ENCODE measurements at regions not wholly inside any gene's neighbourhood (a gene's known extent, or its start where the extent isn't known, plus 50 kb on each side); places are given as distances from the start of the nearest gene placed in this dataset.
A peak's percentile ranks its signal among the peaks of the same experiment; 100 is the strongest.

GRCh38 chr20:61159957-61160686 lies 91.9 kb upstream of the CDH4 start:
- no peaks in the 10 kb centered on the region for H3K36me3 Mint-ChIP-seq (ENCODE audit: low read depth)
- no peaks in the 10 kb centered on the region for H3K4me1 Mint-ChIP-seq (ENCODE audit: low read depth)
- no peak overlapping the region for H3K27ac Mint-ChIP-seq (ENCODE audit: unreplicated experiment)
- DNase-seq (ENCODE audit: low spot score): no peak
- peaks cover 5% of the 10 kb centered on the region for H3K9me3 Mint-ChIP-seq (ENCODE audit: low read depth)
- no peak overlapping the region for H3K4me3 Mint-ChIP-seq (ENCODE audit: unreplicated experiment)
- TF ChIP-seq, protein P1, sequence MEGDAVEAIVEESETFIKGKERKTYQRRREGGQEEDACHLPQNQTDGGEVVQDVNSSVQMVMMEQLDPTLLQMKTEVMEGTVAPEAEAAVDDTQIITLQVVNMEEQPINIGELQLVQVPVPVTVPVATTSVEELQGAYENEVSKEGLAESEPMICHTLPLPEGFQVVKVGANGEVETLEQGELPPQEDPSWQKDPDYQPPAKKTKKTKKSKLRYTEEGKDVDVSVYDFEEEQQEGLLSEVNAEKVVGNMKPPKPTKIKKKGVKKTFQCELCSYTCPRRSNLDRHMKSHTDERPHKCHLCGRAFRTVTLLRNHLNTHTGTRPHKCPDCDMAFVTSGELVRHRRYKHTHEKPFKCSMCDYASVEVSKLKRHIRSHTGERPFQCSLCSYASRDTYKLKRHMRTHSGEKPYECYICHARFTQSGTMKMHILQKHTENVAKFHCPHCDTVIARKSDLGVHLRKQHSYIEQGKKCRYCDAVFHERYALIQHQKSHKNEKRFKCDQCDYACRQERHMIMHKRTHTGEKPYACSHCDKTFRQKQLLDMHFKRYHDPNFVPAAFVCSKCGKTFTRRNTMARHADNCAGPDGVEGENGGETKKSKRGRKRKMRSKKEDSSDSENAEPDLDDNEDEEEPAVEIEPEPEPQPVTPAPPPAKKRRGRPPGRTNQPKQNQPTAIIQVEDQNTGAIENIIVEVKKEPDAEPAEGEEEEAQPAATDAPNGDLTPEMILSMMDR (IDR thresholded peaks at IDR 0.05): no peak
- H3K27me3 Mint-ChIP-seq (ENCODE audit: low read depth): no peaks in the 10 kb centered on the region

DNA sequence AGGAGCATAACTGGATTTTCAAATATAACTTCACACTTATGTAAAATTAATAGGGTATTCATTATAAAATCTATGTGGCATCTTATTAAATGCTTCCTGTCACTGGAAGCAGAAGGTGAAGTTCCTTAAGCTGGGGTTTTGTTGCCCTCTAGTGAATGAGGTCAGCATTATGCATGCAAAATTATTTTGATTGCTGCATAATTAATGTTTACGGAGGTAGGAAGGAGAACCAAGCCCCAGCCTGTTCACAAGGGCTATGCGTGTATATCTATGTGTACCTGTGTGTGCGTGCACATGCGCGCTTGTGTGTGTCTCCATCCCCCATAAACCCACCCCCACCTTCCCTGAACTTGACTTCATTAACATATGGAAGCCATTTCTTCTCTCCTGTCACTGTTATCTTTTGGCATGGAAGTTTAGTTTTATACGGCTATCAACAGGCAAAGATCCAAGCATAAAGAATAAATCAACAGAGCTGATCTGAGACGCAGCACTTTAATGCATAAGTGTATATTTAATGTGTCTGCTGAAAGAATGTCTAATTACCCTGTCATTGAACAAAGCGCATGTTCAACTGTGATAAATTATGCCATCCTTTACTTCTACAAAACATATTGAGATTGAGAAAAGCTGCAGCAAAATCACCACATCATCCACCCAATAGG lies 90.2 kb upstream of the CDH4 start:
- no peak overlapping the region for H3K4me3 Mint-ChIP-seq (ENCODE audit: unreplicated experiment)

GRCh38 chr20:61162451-61162850 lies 89.6 kb upstream of the CDH4 start:
- Mint-ChIP-seq H3K36me3 (ENCODE audit: low read depth) (no peaks in the 10 kb centered on the region), H3K4me1 (ENCODE audit: low read depth) (peaks cover 8% of the 10 kb centered on the region), H3K27ac (ENCODE audit: unreplicated experiment) (no peak overlapping the region), H3K9me3 (ENCODE audit: low read depth) (peaks cover 4% of the 10 kb centered on the region), H3K4me3 (ENCODE audit: unreplicated experiment) (no peak overlapping the region), H3K27me3 (ENCODE audit: low read depth) (no peaks in the 10 kb centered on the region)
- TF ChIP-seq, protein P1 (IDR thresholded peaks at IDR 0.05): no peak
- no peak for DNase-seq (ENCODE audit: low spot score)

More for the DNA sequence above, 90.2 kb upstream of the CDH4 start:
- TF ChIP-seq, protein P1 (IDR thresholded peaks at IDR 0.05): peak; percentile 32
- Mint-ChIP-seq H3K27me3 (ENCODE audit: low read depth) (no peaks in the 10 kb centered on the region), H3K36me3 (ENCODE audit: low read depth) (no peaks in the 10 kb centered on the region), H3K9me3 (ENCODE audit: low read depth) (peaks cover 5% of the 10 kb centered on the region), H3K27ac (ENCODE audit: unreplicated experiment) (no peak overlapping the region), H3K4me1 (ENCODE audit: low read depth) (peaks cover 8% of the 10 kb centered on the region)
- no peak for DNase-seq (ENCODE audit: low spot score)

GRCh38 chr20:61163031-61163430 lies 89.0 kb upstream of the CDH4 start:
- TF ChIP-seq, protein P1 (IDR thresholded peaks at IDR 0.05): no peak
- DNase-seq (ENCODE audit: low spot score): no peak
- Mint-ChIP-seq H3K4me1 (ENCODE audit: low read depth) (peaks cover 8% of the 10 kb centered on the region), H3K4me3 (ENCODE audit: unreplicated experiment) (no peak overlapping the region), H3K27me3 (ENCODE audit: low read depth) (no peaks in the 10 kb centered on the region), H3K9me3 (ENCODE audit: low read depth) (no peaks in the 10 kb centered on the region), H3K27ac (ENCODE audit: unreplicated experiment) (no peak overlapping the region), H3K36me3 (ENCODE audit: low read depth) (no peaks in the 10 kb centered on the region)

DNA sequence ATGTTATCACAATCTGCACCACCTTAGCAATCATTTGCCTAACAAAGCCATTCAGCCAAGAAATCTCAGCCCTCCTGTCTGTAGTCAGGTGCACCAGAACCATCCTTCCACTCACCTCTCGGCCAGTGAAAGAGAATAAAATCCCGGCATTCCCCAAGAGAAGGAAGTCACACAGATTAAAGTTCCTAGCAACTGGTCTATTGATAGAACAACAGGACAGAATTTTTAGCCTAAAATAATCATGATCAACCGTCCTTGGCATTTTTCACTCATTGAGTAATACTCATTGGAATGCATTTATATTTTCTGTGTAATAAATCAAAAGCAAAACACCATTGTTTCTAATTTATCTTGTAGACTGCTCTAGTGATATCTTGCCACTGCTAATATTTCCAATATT lies 85.7 kb upstream of the CDH4 start:
- no peak for DNase-seq (ENCODE audit: low spot score)
- Mint-ChIP-seq H3K27ac (ENCODE audit: unreplicated experiment) (no peak overlapping the region), H3K4me1 (ENCODE audit: low read depth) (peaks cover 8% of the 10 kb centered on the region), H3K27me3 (ENCODE audit: low read depth) (peaks cover 6% of the 10 kb centered on the region), H3K36me3 (ENCODE audit: low read depth) (no peaks in the 10 kb centered on the region), H3K9me3 (ENCODE audit: low read depth) (no peaks in the 10 kb centered on the region), H3K4me3 (ENCODE audit: unreplicated experiment) (no peak overlapping the region)
- TF ChIP-seq, protein P1 (IDR thresholded peaks at IDR 0.05): no peak
